MM.1S (cell line): ENCODE measurements at regions not wholly inside any gene's neighbourhood (a gene's known extent, or its start where the extent isn't known, plus 50 kb on each side); places are given as distances from the start of the nearest gene placed in this dataset.

ENCODE experiments used
- CTCF ChIP-seq: fragments of 300-600 bp; sonication (generic); IDR thresholded peaks from 2 replicates; pipeline ENCODE4 v1.5.1; 2016; ENCODE audit warnings: antibody characterized with exemption, low read length, mixed read lengths
- EZH2 ChIP-seq: fragments of 300-600 bp; sonication (generic); optimal IDR thresholded peaks from 2 replicates; pipeline ENCODE3; 2017; ENCODE audit warnings: low read depth, mild to moderate bottlenecking, antibody characterized with exemption, low read length, mixed read lengths

GRCh38 chr1:163864207-163864606 is 542.5 kb downstream of the NUF2 start:
- TF ChIP-seq CTCF: no peak
- no peak for TF ChIP-seq EZH2
